Subcutaneous abdominal adipose tissue (tissue), 5 donors: ENCODE measurements at regions not wholly inside any gene's neighbourhood (a gene's known extent, or its start where the extent isn't known, plus 50 kb on each side); places are given as distances from the start of the nearest gene placed in this dataset.
"Not testable (repeated sequence)": the region's sequence is repeated elsewhere in the genome, so short reads cannot be mapped to it uniquely, and the experiment has no call there.

ENCODE experiments used
- H3K27ac ChIP-seq: one replicate; pipeline ENCODE4 v1.7.0; 2013; ENCODE audit warnings: low read depth, mild to moderate bottlenecking, inconsistent platforms, low read length, moderate library complexity
- H3K27me3 ChIP-seq, 5 donors: one replicate each; pipeline ENCODE4 v1.7.0; 2013; ENCODE audit warnings: low read length in 5 of 5, inconsistent platforms in 1 of 5; ENCODE audit not compliant: control insufficient read depth in 5 of 5, insufficient read depth in 4 of 5
- H3K36me3 ChIP-seq, 5 donors: one replicate each; pipeline ENCODE4 v1.7.0; 2013; ENCODE audit warnings: low read length in 5 of 5; ENCODE audit not compliant: control insufficient read depth in 5 of 5, insufficient read depth in 5 of 5
- H3K4me1 ChIP-seq, 5 donors: one replicate each; pipeline ENCODE4 v1.7.0; 2013; ENCODE audit warnings: low read length in 5 of 5, mild to moderate bottlenecking in 3 of 5, moderate library complexity in 1 of 5; ENCODE audit not compliant: control insufficient read depth in 5 of 5, insufficient read depth in 5 of 5
- H3K4me3 ChIP-seq, 5 donors: one replicate each; pipeline ENCODE4 v1.7.0; 2013; ENCODE audit warnings: low read length in 5 of 5, low read depth in 1 of 5
- H3K9ac ChIP-seq, 5 donors: one replicate each; pipeline ENCODE4 v1.7.0; 2013; ENCODE audit warnings: low read length in 5 of 5, mild to moderate bottlenecking in 4 of 5, moderate library complexity in 3 of 5
- H3K9me3 ChIP-seq, 5 donors: one replicate each; pipeline ENCODE4 v1.7.0; 2013; ENCODE audit warnings: low read length in 5 of 5; ENCODE audit not compliant: control insufficient read depth in 5 of 5
- donor health status: healthy.
- donor health status: healthy.
- donor health status: healthy.
- donor health status: healthy.
- donor health status: healthy.

- H3K4me3 ChIP-seq, result no peak overlapping the region
- no peaks in the 10 kb centered on the region for H3K9me3 ChIP-seq
- no peaks in the 10 kb centered on the region for H3K36me3 ChIP-seq
- no peak overlapping the region for H3K27ac ChIP-seq
- H3K9ac ChIP-seq, result no peak overlapping the region
- no peaks in the 10 kb centered on the region for H3K27me3 ChIP-seq
- H3K4me1 ChIP-seq, result peaks cover 0 to 3% (median 0%) of the 10 kb centered on the region in 5 donors
Measured at GRCh38 chr5:97495301-97495700, 312.3 kb upstream of the RIOK2 start.

- H3K4me3 ChIP-seq, result no peak overlapping the region
- peaks cover 0 to 3% (median 0%) of the 10 kb centered on the region in 5 donors for H3K4me1 ChIP-seq
- H3K9me3 ChIP-seq, result no peaks in the 10 kb centered on the region
- no peak overlapping the region for H3K9ac ChIP-seq
- H3K27ac ChIP-seq, result no peak overlapping the region
- H3K36me3 ChIP-seq, result no peaks in the 10 kb centered on the region
- no peaks in the 10 kb centered on the region for H3K27me3 ChIP-seq
Measured at GRCh38 chr5:97496037-97496436, 313.0 kb upstream of the RIOK2 start.

- Histone ChIP-seq H3K4me1 (peaks cover 0 to 3% (median 0%) of the 10 kb centered on the region in 5 donors), H3K9ac (no peak overlapping the region), H3K27me3 (no peaks in the 10 kb centered on the region), H3K27ac (no peak overlapping the region), H3K36me3 (no peaks in the 10 kb centered on the region), H3K9me3 (no peaks in the 10 kb centered on the region), H3K4me3 (no peak overlapping the region)
Measured at GRCh38 chr5:97498657-97499056, 315.6 kb upstream of the RIOK2 start.

GRCh38 chr5:97499605-97500004 is 316.6 kb upstream of the RIOK2 start:
- H3K9ac ChIP-seq, result no peak overlapping the region
- H3K4me3 ChIP-seq, result no peak overlapping the region
- H3K36me3 ChIP-seq, result no peaks in the 10 kb centered on the region
- peaks cover 0 to 3% (median 0%) of the 10 kb centered on the region in 5 donors for H3K4me1 ChIP-seq
- no peaks in the 10 kb centered on the region for H3K9me3 ChIP-seq
- no peaks in the 10 kb centered on the region for H3K27me3 ChIP-seq
- H3K27ac ChIP-seq, result no peak overlapping the region

- H3K36me3 ChIP-seq, result no peaks in the 10 kb centered on the region
- H3K9me3 ChIP-seq, result no peaks in the 10 kb centered on the region
- H3K27ac ChIP-seq, result no peak overlapping the region
- H3K4me1 ChIP-seq, result peaks cover 0 to 3% (median 0%) of the 10 kb centered on the region in 5 donors
- no peak overlapping the region for H3K4me3 ChIP-seq
- H3K9ac ChIP-seq, result no peak overlapping the region
- H3K27me3 ChIP-seq, result no peaks in the 10 kb centered on the region
Measured at GRCh38 chr5:97501286-97501964, 318.4 kb upstream of the RIOK2 start.

- Histone ChIP-seq H3K4me3 (no peak overlapping the region), H3K9me3 (no peaks in the 10 kb centered on the region), H3K27ac (no peak overlapping the region)
Measured at GRCh38 chr5:97501965-97502305, 318.9 kb upstream of the RIOK2 start.

DNA sequence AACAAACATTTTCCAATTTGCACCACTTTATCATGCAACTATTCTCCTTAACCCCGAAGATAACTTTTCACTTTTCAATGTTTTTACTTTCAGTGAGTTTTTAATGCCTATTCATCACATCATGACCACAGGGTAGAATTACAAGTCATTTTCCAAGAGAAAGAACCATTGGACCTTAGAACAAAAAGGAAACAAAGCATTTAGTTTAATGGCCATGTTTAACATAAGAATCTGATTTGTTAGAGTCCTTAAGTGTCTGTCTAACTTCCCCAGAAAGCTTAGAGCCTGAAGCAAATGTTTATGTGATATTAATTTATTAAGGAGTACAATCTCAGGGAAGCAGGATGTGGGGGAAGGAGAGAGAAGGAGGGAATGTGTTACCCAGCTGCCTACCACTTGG is 325.8 kb upstream of the RIOK2 start:
- no peaks in the 10 kb centered on the region for H3K4me1 ChIP-seq
- no peaks in the 10 kb centered on the region for H3K9me3 ChIP-seq
- no peak overlapping the region for H3K27ac ChIP-seq
- no peak overlapping the region for H3K4me3 ChIP-seq
- no peaks in the 10 kb centered on the region for H3K27me3 ChIP-seq
- H3K36me3 ChIP-seq, result no peaks in the 10 kb centered on the region
- no peak overlapping the region for H3K9ac ChIP-seq

More at GRCh38 chr5:97501965-97502305, 318.9 kb upstream of the RIOK2 start:
- Histone ChIP-seq H3K4me1 (peaks cover 0 to 3% (median 0%) of the 10 kb centered on the region in 5 donors), H3K36me3 (no peaks in the 10 kb centered on the region), H3K9ac (no peak overlapping the region), H3K27me3 (no peaks in the 10 kb centered on the region)

DNA sequence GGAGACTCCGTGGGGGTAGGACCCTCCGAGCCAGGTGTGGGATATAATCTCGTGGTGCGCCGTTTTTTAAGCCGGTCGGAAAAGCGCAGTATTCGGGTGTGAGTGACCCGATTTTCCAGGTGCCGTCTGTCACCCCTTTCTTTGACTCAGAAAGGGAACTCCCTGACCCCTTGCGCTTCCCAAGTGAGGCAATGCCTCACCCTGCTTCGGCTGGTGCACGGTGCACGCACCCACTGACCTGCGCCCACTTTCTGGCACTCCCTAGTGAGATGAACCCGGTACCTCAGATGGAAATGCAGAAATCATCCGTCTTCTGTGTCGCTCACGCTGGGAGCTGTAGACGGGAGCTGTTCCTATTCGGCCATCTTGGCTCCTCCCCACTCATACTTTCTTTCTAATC is 336.5 kb upstream of the RIOK2 start:
- not testable (repeated sequence) for H3K9me3 ChIP-seq, H3K27ac ChIP-seq, H3K9ac ChIP-seq, H3K27me3 ChIP-seq, H3K36me3 ChIP-seq, H3K4me1 ChIP-seq, H3K4me3 ChIP-seq

GRCh38 chr5:97523336-97523735 is 340.3 kb upstream of the RIOK2 start:
- H3K27ac ChIP-seq, H3K36me3 ChIP-seq, H3K27me3 ChIP-seq, H3K9ac ChIP-seq, H3K9me3 ChIP-seq, H3K4me3 ChIP-seq, H3K4me1 ChIP-seq: not testable (repeated sequence)

GRCh38 chr5:97525780-97526179 is 342.7 kb upstream of the RIOK2 start:
- Histone ChIP-seq H3K9me3 (no peaks in the 10 kb centered on the region), H3K27ac (no peak overlapping the region), H3K4me1 (no peaks in the 10 kb centered on the region), H3K27me3 (no peaks in the 10 kb centered on the region), H3K4me3 (no peak overlapping the region), H3K36me3 (no peaks in the 10 kb centered on the region), H3K9ac (no peak overlapping the region)

- Histone ChIP-seq H3K9ac (no peak overlapping the region), H3K4me1 (no peaks in the 10 kb centered on the region), H3K27me3 (no peaks in the 10 kb centered on the region), H3K4me3 (no peak overlapping the region), H3K36me3 (no peaks in the 10 kb centered on the region), H3K9me3 (no peaks in the 10 kb centered on the region), H3K27ac (no peak overlapping the region)
Measured at GRCh38 chr5:97528941-97529340, 345.9 kb upstream of the RIOK2 start.
